HUES6 (cell line): ENCODE measurements at regions not wholly inside any gene's neighbourhood (a gene's known extent, or its start where the extent isn't known, plus 50 kb on each side); places are given as distances from the start of the nearest gene placed in this dataset.
"Not testable (repeated sequence)": the region's sequence is repeated elsewhere in the genome, so short reads cannot be mapped to it uniquely, and the experiment has no call there.

Source experiments
- H3K27ac ChIP-seq: 2 replicates; pipeline ENCODE4 v1.7.0; 2013; ENCODE audit warnings: low read depth, mild to moderate bottlenecking, low read length, inconsistent platforms
- H3K27me3 ChIP-seq: 2 replicates; pipeline ENCODE4 v1.6.1; 2013; ENCODE audit warnings: low read length; ENCODE audit not compliant: control insufficient read depth, insufficient read depth
- H3K36me3 ChIP-seq: 2 replicates; pipeline ENCODE4 v1.6.1; 2013; ENCODE audit warnings: low read length; ENCODE audit not compliant: control insufficient read depth, insufficient read depth
- H3K4me1 ChIP-seq: 2 replicates; pipeline ENCODE4 v1.6.1; 2013; ENCODE audit warnings: low read length; ENCODE audit not compliant: control insufficient read depth, insufficient read depth
- H3K4me3 ChIP-seq: 2 replicates; pipeline ENCODE4 v1.5.1; 2013; ENCODE audit warnings: low read depth, low read length
- H3K9ac ChIP-seq: one replicate; pipeline ENCODE4 v1.6.1; 2013; ENCODE audit warnings: mild to moderate bottlenecking, low read length
- H3K9me3 ChIP-seq: 2 replicates; pipeline ENCODE4 v1.6.1; 2013; ENCODE audit warnings: low read depth, low read length; ENCODE audit not compliant: control insufficient read depth, insufficient read depth

DNA sequence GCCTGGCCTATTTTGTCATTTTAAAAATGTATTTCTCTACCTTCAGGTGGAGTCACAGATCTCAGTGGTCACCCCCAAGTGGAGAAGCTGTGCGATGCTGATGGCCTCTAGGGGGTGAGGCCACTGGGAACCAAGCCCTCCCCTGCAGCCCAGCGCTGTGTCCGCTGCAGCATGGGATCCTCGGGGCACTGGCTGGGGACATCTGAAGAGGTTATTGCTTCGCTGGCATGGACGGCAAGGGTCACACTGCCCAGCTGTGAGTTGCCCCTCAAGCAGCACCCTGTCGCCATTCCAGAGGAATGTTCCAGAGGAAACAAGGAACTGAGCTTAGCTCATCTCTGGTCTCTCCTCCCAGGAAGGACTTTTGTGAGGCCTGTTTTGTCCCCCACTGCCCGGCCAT, 119.6 kb upstream of the S1PR3 start:
- H3K36me3 ChIP-seq, result no peaks in the 10 kb centered on the region
- no peaks in the 10 kb centered on the region for H3K9me3 ChIP-seq
- no peaks in the 10 kb centered on the region for H3K27me3 ChIP-seq
- H3K27ac ChIP-seq, result no peak overlapping the region
- H3K9ac ChIP-seq, result no peak overlapping the region
- H3K4me1 ChIP-seq, result no peaks in the 10 kb centered on the region
- H3K4me3 ChIP-seq, result no peak overlapping the region

DNA sequence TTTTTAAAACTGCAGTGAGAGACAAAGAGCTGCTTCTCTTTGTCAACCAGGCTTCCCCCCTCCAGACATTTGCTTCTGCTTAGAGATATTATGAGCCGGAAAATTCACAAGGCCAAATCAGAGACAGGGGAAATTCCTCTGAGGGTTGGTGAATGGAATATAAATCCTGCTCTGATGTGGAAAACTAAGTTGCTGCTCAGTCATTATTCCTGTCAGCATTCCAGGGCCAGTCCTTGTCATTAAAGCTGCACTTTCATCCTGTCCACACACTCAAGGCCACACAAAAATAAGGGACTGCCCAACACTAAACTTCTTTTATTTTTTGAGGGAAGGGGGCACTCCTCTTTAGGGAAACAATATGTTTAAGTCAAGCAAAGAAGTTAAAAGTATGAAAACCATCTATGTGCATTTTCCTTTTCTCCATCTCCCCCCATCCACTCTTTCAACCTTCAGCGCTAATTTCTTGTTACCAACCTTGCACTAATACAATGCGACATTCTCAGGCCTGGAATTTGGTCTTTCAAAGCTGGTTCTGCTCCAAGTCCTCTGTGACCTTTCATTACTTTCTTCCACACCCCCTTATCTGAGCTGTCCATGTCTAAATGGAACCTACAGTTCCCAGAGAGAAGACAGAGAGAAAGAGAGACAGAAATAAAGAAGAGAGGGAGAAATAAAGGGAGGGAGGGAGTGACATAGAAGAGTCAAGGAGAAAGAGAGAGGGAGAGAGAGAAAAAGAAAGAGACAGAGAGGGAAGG, 118.9 kb upstream of the S1PR3 start:
- no peaks in the 10 kb centered on the region for H3K27me3 ChIP-seq
- no peak overlapping the region for H3K27ac ChIP-seq
- no peaks in the 10 kb centered on the region for H3K9me3 ChIP-seq
- H3K4me1 ChIP-seq, result no peaks in the 10 kb centered on the region
- no peaks in the 10 kb centered on the region for H3K36me3 ChIP-seq
- H3K4me3 ChIP-seq, result no peak overlapping the region
- H3K9ac ChIP-seq, result no peak overlapping the region

DNA sequence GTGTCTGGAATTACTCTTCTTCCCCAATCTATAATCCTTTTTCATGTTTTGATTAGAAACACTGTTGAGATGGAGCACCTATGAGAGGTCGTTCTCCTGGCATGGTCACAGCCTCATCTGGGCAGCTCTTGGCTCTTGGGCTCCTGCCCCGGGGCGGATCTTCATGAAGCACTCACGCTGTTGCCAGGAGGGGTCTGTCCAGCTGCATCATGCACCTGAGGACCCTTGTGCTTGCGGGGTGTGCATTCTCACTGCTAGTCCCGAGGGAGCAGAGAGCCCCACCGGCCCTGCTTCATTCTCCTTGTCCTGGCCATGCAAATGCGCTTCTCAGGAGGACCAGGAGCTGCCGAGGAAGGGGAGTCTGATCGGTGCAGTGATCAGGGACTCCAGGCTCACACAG, 117.6 kb upstream of the S1PR3 start:
- H3K9me3 ChIP-seq, result no peaks in the 10 kb centered on the region
- no peak overlapping the region for H3K9ac ChIP-seq
- H3K36me3 ChIP-seq, result no peaks in the 10 kb centered on the region
- no peak overlapping the region for H3K4me3 ChIP-seq
- H3K27ac ChIP-seq, result no peak overlapping the region
- no peaks in the 10 kb centered on the region for H3K27me3 ChIP-seq
- no peaks in the 10 kb centered on the region for H3K4me1 ChIP-seq

DNA sequence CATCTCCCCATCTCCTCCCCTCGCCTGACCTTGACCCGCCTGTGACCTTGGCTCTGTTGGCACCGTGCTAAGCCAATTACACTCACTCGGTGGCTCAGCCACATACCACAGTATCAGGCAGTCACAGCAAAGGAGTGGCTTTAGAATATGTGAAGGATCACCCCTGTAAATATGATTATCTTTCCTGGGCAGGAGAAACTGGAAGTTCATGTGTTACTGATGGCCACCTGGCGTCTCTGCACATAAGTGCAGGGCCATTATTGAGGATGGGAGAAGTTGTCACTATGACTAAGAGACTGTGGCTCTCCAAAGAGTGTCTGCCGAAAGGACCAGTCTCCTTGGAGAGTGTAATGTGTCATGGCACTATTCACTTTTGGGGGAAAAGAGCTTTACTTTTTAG, 116.9 kb upstream of the S1PR3 start:
- no peaks in the 10 kb centered on the region for H3K36me3 ChIP-seq
- H3K9ac ChIP-seq, result no peak overlapping the region
- no peaks in the 10 kb centered on the region for H3K4me1 ChIP-seq
- H3K27ac ChIP-seq, result no peak overlapping the region
- no peaks in the 10 kb centered on the region for H3K27me3 ChIP-seq
- H3K9me3 ChIP-seq, result no peaks in the 10 kb centered on the region
- no peak overlapping the region for H3K4me3 ChIP-seq

DNA sequence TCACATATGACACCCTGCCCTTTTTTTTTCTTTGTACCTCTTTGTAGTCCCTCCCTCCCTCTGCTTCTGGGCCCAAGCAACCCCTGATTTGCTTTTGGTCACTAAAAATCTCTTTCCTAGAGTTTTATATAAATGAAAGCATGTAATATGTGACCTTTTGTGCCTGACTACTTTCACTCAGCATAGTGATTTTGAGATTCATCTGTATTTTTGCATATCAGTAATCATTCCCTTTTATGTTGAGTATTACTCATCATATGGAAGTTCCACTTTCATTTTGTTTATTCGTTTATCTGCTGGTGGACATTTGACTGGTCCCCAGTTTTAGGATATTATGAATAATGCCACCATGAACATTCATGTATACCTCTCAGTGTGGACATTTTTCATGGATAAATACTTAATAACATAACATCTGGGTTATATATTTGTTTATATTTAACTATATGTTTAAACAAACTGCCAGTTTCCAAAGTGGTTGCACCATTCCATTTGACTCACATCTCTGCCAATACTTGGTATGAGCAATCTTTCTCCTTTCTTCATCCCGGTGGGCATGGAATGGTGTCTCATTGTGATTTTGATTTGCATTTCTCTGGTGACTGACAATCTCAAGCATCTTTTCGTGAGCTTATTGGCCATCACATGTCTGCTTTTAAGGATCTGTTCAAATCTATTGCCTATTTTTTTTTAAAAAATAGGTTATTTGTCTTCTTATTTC, 115.7 kb upstream of the S1PR3 start:
- no peaks in the 10 kb centered on the region for H3K4me1 ChIP-seq
- no peaks in the 10 kb centered on the region for H3K27me3 ChIP-seq
- H3K27ac ChIP-seq, result no peak overlapping the region

DNA sequence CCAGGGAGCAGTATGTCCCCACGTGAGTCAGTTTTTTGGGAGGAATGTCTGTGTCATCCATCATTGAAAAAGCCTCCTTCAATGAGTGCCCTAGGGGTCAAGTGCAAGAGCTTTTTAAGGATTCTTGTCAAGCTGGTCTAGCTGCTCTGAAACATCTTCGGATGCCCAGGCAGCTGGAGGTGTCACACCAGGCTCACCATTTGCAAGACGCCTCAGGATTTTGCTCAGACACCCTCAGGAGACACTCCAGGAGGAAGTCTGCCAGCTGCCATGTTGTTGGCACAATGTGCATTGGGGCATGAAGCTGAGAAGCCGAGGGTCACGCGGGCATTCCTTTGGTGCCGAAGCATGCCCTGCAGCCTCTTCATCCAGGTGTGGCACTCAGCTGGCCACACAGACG, 111.1 kb upstream of the S1PR3 start:
- Histone ChIP-seq H3K27ac (no peak overlapping the region), H3K9me3 (no peaks in the 10 kb centered on the region), H3K4me3 (no peak overlapping the region), H3K27me3 (no peaks in the 10 kb centered on the region), H3K9ac (no peak overlapping the region), H3K36me3 (no peaks in the 10 kb centered on the region), H3K4me1 (no peaks in the 10 kb centered on the region)

More for the DNA sequence above, 115.7 kb upstream of the S1PR3 start:
- Histone ChIP-seq H3K36me3 (no peaks in the 10 kb centered on the region), H3K9me3 (no peaks in the 10 kb centered on the region), H3K4me3 (no peak overlapping the region), H3K9ac (no peak overlapping the region)

DNA sequence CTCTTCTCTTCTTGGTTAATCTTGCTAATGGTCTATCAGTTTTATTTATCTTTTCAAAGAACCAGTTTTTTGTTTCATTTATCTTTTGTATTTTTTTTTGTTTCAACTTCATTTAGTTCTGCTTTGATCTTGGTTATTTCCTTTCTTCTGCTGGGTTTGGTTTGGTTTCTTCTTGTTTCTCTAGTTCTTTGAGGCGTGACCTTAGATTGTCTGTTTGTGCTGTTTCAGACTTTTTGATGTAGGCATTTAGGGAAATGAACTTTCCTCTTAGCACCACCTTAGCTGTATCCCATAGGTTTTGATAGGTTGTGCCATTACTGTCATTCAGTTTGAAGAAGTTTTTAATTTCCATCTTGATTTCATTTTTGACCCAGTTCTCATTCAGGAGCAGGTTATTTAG, 107.0 kb upstream of the S1PR3 start:
- not testable (repeated sequence) for H3K9ac ChIP-seq, H3K4me1 ChIP-seq, H3K27ac ChIP-seq, H3K36me3 ChIP-seq, H3K27me3 ChIP-seq, H3K9me3 ChIP-seq, H3K4me3 ChIP-seq

DNA sequence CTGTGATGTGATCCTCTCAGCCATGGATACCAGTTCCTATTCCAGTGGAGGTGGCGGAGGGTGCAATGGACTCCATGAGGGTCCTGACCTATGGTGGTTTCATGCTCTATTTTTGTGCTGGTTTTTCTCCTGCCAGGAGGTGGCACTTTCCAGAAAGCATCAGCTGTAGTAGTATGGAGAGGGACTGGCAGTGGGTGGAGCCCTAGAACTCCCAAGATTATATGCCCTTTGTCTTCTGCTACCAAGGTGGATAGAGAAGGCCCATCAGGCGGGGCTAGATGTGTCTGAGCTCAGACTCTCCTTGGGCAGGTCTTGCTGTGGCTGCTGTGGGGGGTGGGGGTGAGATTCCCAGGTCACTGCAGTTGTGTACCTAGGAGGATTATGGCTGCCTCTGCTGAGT, 104.5 kb upstream of the S1PR3 start:
- H3K27me3 ChIP-seq, H3K9me3 ChIP-seq, H3K4me1 ChIP-seq, H3K27ac ChIP-seq, H3K4me3 ChIP-seq, H3K9ac ChIP-seq, H3K36me3 ChIP-seq: not testable (repeated sequence)

DNA sequence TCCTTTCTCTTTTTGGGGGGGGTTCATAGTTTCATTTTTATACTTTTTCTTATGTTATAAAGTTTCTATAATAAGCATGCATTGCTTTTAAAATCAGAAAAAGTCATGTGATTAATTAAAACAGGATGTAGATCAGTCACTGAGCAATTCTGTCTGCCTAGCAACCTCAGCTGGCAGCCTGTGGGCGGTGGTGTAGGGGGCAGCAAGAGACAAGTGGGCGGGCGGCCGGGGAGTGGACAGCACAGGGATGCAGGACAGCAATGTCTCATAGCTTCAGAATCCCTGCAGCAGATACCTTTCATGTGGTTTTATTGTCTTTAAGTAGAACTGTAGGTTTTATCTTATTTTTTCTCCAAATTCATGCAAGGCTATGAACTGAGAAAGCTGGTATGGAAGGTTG, 101.9 kb upstream of the S1PR3 start:
- Histone ChIP-seq H3K4me3 (no peak overlapping the region), H3K27ac (no peak overlapping the region), H3K27me3 (no peaks in the 10 kb centered on the region)

DNA sequence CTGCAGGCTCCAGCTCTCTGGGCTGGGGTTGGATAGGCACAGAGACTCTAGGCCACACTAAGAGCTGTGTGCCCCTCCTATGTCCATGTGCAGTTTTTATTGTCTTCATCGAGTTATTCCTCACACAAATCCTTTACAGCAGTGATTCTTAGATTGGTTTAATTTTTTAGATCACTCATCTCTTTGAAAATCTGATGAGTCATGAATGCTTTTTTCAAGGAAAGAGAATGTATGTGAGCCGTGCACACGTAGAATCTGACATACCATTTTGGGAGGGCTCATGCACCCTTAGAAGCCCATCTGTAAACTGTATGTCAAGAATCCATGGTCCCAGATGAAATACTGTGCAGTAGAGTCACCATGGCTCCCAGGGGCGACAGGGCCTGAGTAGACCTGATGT, 100.7 kb upstream of the S1PR3 start:
- no peaks in the 10 kb centered on the region for H3K36me3 ChIP-seq
- no peaks in the 10 kb centered on the region for H3K27me3 ChIP-seq
- no peak overlapping the region for H3K4me3 ChIP-seq
- no peaks in the 10 kb centered on the region for H3K9me3 ChIP-seq
- no peaks in the 10 kb centered on the region for H3K4me1 ChIP-seq
- no peak overlapping the region for H3K9ac ChIP-seq
- no peak overlapping the region for H3K27ac ChIP-seq

More for the DNA sequence above, 101.9 kb upstream of the S1PR3 start:
- Histone ChIP-seq H3K4me1 (no peaks in the 10 kb centered on the region), H3K9me3 (no peaks in the 10 kb centered on the region), H3K36me3 (no peaks in the 10 kb centered on the region), H3K9ac (no peak overlapping the region)

DNA sequence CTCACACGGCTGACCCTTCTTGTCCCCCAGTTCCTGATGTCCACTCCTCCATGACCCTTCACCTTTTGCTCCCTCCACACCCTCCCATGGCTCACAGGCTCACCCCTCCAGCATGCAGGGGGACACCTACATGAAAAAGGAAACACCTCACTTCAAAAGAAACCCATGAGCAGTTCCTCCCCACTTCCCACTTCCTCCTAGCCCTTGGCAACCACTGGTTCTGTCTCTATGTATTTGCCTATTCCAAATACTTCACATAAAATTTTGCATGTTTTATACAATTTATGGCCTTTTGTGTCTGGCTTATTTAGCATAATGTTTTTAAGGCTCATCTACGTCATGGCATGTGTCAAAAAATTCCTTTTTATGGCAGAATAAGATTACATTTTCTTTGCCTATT, 100.2 kb upstream of the S1PR3 start:
- Histone ChIP-seq H3K4me1 (no peaks in the 10 kb centered on the region), H3K9ac (no peak overlapping the region), H3K27me3 (no peaks in the 10 kb centered on the region), H3K9me3 (no peaks in the 10 kb centered on the region), H3K27ac (no peak overlapping the region), H3K36me3 (no peaks in the 10 kb centered on the region), H3K4me3 (no peak overlapping the region)
